GM12878 (cell line): ENCODE measurements at regions not wholly inside any gene's neighbourhood (a gene's known extent, or its start where the extent isn't known, plus 50 kb on each side); places are given as distances from the start of the nearest gene placed in this dataset.

Experiments
- ATAC-seq: fragments of 200-7000 bp; cut with Tn5 transposase; 3 replicates; pipeline ENCODE4 v1.9.1; 2020; ENCODE audit warnings: mild to moderate bottlenecking, moderate library complexity
- BruUV-seq: library from RNA; stranded (reverse); fragments of 400-500 nt; replicated peaks from 2 replicates; lab custom pipeline; 2021; lab: Mats Ljungman, UMichigan
- CTCF ChIA-PET: fragments of 300-600 bp; sonication (Branson Sonifier 250); formaldehyde crosslinking; extraction: SDS; loops from one replicate; lab custom pipeline; 2021; ENCODE audit warnings: inconsistent platforms; lab: Yijun Ruan, JAX
- POLR2A ChIA-PET: fragments of 350-600 bp; formaldehyde crosslinking; extraction: SDS; loops from one replicate; lab custom pipeline; 2021; ENCODE audit warnings: inconsistent platforms; lab: Charles Lee
- RAD21 ChIA-PET: fragments of 300-600 bp; sonication (Branson Sonifier 250); formaldehyde crosslinking; loops from one replicate; lab custom pipeline; 2023; ENCODE audit warnings: antibody characterized with exemption; ENCODE audit not compliant: unreplicated experiment; lab: Charles Lee
- SMC1A ChIA-PET: fragments of 300-600 bp; sonication (Branson Sonifier 250); formaldehyde crosslinking; loops from one replicate; lab custom pipeline; 2023; ENCODE audit not compliant: unreplicated experiment, uncharacterized antibody; lab: Charles Lee
- DNase-seq: peaks from one replicate; pipeline ENCODE4 v3.0.0-alpha.2; 2011; ENCODE audit warnings: low read depth, low spot score
- FAIRE-seq: peaks from 3 replicates; lab custom pipeline; 2011; peaks lifted over from hg19 to GRCh38; lab: Jason Lieb, UNC
- H2AFZ ChIP-seq: 2 replicates; pipeline ENCODE4 v1.6.0; 2011; ENCODE audit warnings: low read depth, low read length, control low read depth; ENCODE audit not compliant: control insufficient read depth
- H3K27ac ChIP-seq: 2 replicates; pipeline ENCODE4 v1.5.1; 2011; ENCODE audit warnings: control low read depth; ENCODE audit not compliant: control insufficient read depth, insufficient read depth
- H3K27me3 ChIP-seq, 2 experiments: replicated peaks in 1 of 2; 2 replicates each; pipeline versions ENCODE4 v1.6.0 to v1.6.1; 2011; ENCODE audit warnings: low read length in 1 of 2; ENCODE audit not compliant: control insufficient read depth in 2 of 2, insufficient read depth in 2 of 2
- H3K36me3 ChIP-seq, 2 experiments: 2 replicates each; pipeline ENCODE4 v1.5.1; 2011; ENCODE audit warnings: low read length in 1 of 2; ENCODE audit not compliant: control insufficient read depth in 2 of 2, insufficient read depth in 2 of 2
- H3K4me1 ChIP-seq: 2 replicates; pipeline ENCODE4 v1.6.1; 2011; ENCODE audit warnings: mild to moderate bottlenecking, low read length, moderate library complexity, mixed read lengths; ENCODE audit not compliant: control insufficient read depth, insufficient read depth
- H3K4me2 ChIP-seq: 2 replicates; pipeline ENCODE4 v1.6.0; 2011; ENCODE audit warnings: control low read depth; ENCODE audit not compliant: control insufficient read depth, insufficient read depth
- H3K4me3 ChIP-seq: fragments of 200-600 bp; sonication (generic); 2 replicates; pipeline ENCODE4 v1.5.1; 2016
- H3K79me2 ChIP-seq: 2 replicates; pipeline ENCODE4 v1.6.0; 2011; ENCODE audit warnings: low read length; ENCODE audit not compliant: control insufficient read depth, insufficient read depth
- H3K9ac ChIP-seq: 2 replicates; pipeline ENCODE4 v1.8.0; 2011; ENCODE audit warnings: low read length, control low read depth, mixed read lengths; ENCODE audit not compliant: control insufficient read depth, insufficient read depth
- H3K9me3 ChIP-seq: replicated peaks from 3 replicates; pipeline ENCODE4 v1.5.1; 2011; ENCODE audit warnings: mild to moderate bottlenecking, low read length; ENCODE audit not compliant: control insufficient read depth, insufficient read depth
- H4K20me1 ChIP-seq: 2 replicates; pipeline ENCODE4 v1.6.0; 2011; ENCODE audit not compliant: control insufficient read depth, insufficient read depth
- IKZF1 ChIP-seq: fragments of 450-650 bp; conservative IDR thresholded peaks from 2 replicates; pipeline ENCODE4 v1.6.1; 2017; ENCODE audit warnings: antibody characterized with exemption, mild to moderate bottlenecking
- JUND ChIP-seq: IDR thresholded peaks from 2 replicates; pipeline ENCODE4 v1.6.1; 2012; ENCODE audit warnings: low read depth, mild to moderate bottlenecking, low read length, improper control_type of control experiment, moderate library complexity
- KLF5 ChIP-seq: fragments of 450-650 bp; IDR thresholded peaks from 2 replicates; pipeline ENCODE4 v1.6.1; 2014; ENCODE audit warnings: mild to moderate bottlenecking; ENCODE audit not compliant: partially characterized antibody
- MYB ChIP-seq: fragments of 150-350 bp; IDR thresholded peaks from 2 replicates; pipeline ENCODE4 v1.6.1; 2014; ENCODE audit warnings: mild to moderate bottlenecking, low read depth, low read length, borderline replicate concordance
- SMAD1 ChIP-seq: fragments of 450-650 bp; IDR thresholded peaks from 2 replicates; pipeline ENCODE4 v1.6.1; 2018; ENCODE audit warnings: mild to moderate bottlenecking, low read depth; ENCODE audit not compliant: partially characterized antibody
- SUPT20H ChIP-seq: IDR thresholded peaks from 2 replicates; pipeline ENCODE4 v1.6.1; 2011; ENCODE audit warnings: low read depth, mild to moderate bottlenecking, low read length, moderate library complexity, borderline replicate concordance; ENCODE audit not compliant: control insufficient read depth
- in situ Hi-C: fragments of 300-500 bp; cut with MboI; formaldehyde crosslinking; loops from 9 replicates; pipeline ENCODE4 v1.14.3; 2018; ENCODE audit warnings: mixed read lengths
- intact Hi-C: fragments of 100-400 bp; cut with micrococcal nuclease; formaldehyde crosslinking; loops from one replicate; pipeline ENCODE4 v1.14.2; 2022; ENCODE audit not compliant: unreplicated experiment
- TF ChIP-seq, protein P1 (sequence below): fragments of 450-650 bp; conservative IDR thresholded peaks from 2 replicates; pipeline ENCODE4 v1.6.1; 2017; ENCODE audit warnings: mild to moderate bottlenecking, moderate library complexity

GRCh38 chr14:32015166-32015565 lies 61.9 kb upstream of the ARHGAP5 start (continued):
- no peak for TF ChIP-seq MYB
- TF ChIP-seq SUPT20H: no peak
- no peak for TF ChIP-seq SMAD1
- no peak for TF ChIP-seq JUND
- TF ChIP-seq KLF5: no peak
- TF ChIP-seq, protein P1, sequence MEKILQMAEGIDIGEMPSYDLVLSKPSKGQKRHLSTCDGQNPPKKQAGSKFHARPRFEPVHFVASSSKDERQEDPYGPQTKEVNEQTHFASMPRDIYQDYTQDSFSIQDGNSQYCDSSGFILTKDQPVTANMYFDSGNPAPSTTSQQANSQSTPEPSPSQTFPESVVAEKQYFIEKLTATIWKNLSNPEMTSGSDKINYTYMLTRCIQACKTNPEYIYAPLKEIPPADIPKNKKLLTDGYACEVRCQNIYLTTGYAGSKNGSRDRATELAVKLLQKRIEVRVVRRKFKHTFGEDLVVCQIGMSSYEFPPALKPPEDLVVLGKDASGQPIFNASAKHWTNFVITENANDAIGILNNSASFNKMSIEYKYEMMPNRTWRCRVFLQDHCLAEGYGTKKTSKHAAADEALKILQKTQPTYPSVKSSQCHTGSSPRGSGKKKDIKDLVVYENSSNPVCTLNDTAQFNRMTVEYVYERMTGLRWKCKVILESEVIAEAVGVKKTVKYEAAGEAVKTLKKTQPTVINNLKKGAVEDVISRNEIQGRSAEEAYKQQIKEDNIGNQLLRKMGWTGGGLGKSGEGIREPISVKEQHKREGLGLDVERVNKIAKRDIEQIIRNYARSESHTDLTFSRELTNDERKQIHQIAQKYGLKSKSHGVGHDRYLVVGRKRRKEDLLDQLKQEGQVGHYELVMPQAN: no peak

DNA sequence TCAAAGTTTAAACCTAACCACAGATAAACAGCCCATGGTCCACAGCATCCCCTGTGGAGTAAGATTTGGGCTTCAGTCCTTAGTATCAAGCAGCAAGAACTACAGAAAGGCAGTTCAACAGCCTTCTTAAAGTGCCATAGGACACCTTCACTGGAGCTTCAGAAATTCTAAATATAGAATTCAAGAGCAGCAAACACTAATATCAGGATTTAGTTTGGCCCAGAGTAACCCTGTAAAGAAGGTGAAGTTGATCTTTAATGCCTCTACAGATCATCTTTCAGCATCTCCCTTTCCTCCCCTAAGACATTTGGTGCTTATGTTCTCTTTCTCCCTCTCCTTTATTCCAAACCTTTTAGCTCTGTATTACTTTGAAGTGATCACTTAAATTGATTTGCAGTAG lies 59.5 kb upstream of the ARHGAP5 start:
- no peak overlapping the region for H3K4me3 ChIP-seq
- no peak for TF ChIP-seq IKZF1
- H3K36me3 ChIP-seq: no peaks in the 10 kb centered on the region
- POLR2A ChIA-PET: no interaction called here
- CTCF ChIA-PET: no interaction called here
- BruUV-seq: no TSS peak
- ATAC-seq: no peak
- H4K20me1 ChIP-seq: no peaks in the 10 kb centered on the region
- H3K4me2 ChIP-seq: no peak overlapping the region
- SMC1A ChIA-PET: interaction anchor here (0.8 to 1.3 kb wide), 5 partner anchors 10 to 484 kb away, joined by 3 to 5 read pairs (median 4); no protein-coding TSS in a partner anchor
- FAIRE-seq: no peak
- RAD21 ChIA-PET: interaction anchor here (1.1 kb wide), 1 partner anchor 10 kb away, joined by 3 read pairs; no protein-coding TSS in a partner anchor
- no peaks in the 10 kb centered on the region; the same call in 2 of the 3 replicates for H3K9me3 ChIP-seq
- no peak for DNase-seq
- H3K4me1 ChIP-seq: no peaks in the 10 kb centered on the region
- in situ Hi-C loops: no loop called here
- intact Hi-C loops: no loop called here
- no peak overlapping the region for H3K9ac ChIP-seq
- H3K79me2 ChIP-seq: no peaks in the 10 kb centered on the region
- no peaks in the 10 kb centered on the region for H3K27me3 ChIP-seq
- no peak overlapping the region for H3K27ac ChIP-seq
- H2AFZ ChIP-seq: no peak overlapping the region
